ENCODE measurements at regions not wholly inside any gene's neighbourhood (a gene's known extent, or its start where the extent isn't known, plus 50 kb on each side); places are given as distances from the start of the nearest gene placed in this dataset.

DNA sequence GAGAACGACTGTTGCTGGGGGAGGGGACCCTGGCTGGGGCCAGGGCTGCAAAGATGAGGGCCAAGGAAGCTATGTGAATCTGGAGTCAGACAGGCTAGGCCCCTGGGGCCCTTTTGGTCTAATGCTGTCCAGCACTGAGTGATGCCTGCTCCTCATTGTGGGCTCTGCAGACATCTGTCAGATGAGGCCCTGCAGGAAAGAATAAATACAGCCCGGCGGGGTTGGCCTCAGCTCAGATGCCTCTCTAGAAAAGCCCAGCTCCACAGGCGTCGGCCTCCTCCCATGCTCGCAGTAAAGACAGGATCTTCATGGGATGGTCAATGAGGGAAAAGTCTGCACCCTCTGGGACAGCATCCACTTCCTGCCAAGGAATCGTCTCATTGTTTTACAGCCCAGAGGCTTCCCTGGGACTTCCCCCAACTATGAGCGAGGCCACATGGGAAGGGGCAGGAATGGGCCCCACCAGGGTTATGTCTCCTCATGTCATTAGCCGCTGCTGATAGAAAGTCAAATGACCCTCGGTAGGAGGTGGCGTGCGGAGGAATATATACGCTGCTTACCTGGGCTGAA is 125.8 kb upstream of the GLI2 start:
- H3K79me2 ChIP-seq (ENCODE audit: insufficient read depth, low read length), result no peaks in the 10 kb centered on the region
- H3K4me3 ChIP-seq (replicated peaks in 1 of 3; ENCODE audit: insufficient read depth in 1 of 3, low read depth in 2 of 3, low read length in 3 of 3), result no peak overlapping the region
- intact Hi-C loops (cut with micrococcal nuclease; ENCODE audit: unreplicated experiment), result no loop called here
- ChIA-PET CTCF (ENCODE audit: low intra/inter-chr PET ratio, low total read pairs) (no interaction called here), POLR2A (no interaction called here)
- DNase-seq (ENCODE audit: low spot score) (no peak), FAIRE-seq (no peak), ATAC-seq (no peak)
- 65% methylated on average over 7 of the region's 13 CpGs for WGBS (ENCODE audit: low lambda C conversion rate)
- no TSS peak for BruUV-seq (replicated peaks)
- peaks cover 16 to 91% of the 10 kb centered on the region in 2 experiments; a peak in 4 of 5 replicates for H3K27me3 ChIP-seq (ENCODE audit: control insufficient read depth in 1 of 2, insufficient read depth in 2 of 2, low read length in 2 of 2)
- H4K20me1 ChIP-seq (ENCODE audit: insufficient read depth, low read length), result no peaks in the 10 kb centered on the region
- no peaks in the 10 kb centered on the region for H3K36me3 ChIP-seq (replicated peaks in 1 of 2; ENCODE audit: control insufficient read depth in 1 of 2, insufficient read depth in 2 of 2, low read length in 2 of 2)
- no peak overlapping the region for H3K9ac ChIP-seq (ENCODE audit: insufficient read depth, low read depth, low read length)
- no peaks in the 10 kb centered on the region for H3K4me1 ChIP-seq (ENCODE audit: insufficient read depth, low read length)
- in situ Hi-C loops (cut with HindIII; ENCODE audit: extremely low pct_ligation_motif_present, low pct_unique_long_range_greater_than_20kb), result no loop called here
- H3K27ac ChIP-seq (ENCODE audit: extremely low read length, insufficient read depth, low read length), result no peak overlapping the region
- H3K9me3 ChIP-seq (ENCODE audit: low read length), result no peaks in the 10 kb centered on the region
- no peak for TF ChIP-seq ZNF143 (CRISPR knock-in tag; IDR thresholded peaks at IDR 0.05)
- TF ChIP-seq ZNF17 (CRISPR knock-in tag; IDR thresholded peaks at IDR 0.05), result no peak
- TF ChIP-seq SIN3B (IDR thresholded peaks at IDR 0.05; ENCODE audit: low read length), result no peak
- no peak for TF ChIP-seq KDM1A (CRISPR knock-in tag; IDR thresholded peaks at IDR 0.05)
- TF ChIP-seq, protein P1, sequence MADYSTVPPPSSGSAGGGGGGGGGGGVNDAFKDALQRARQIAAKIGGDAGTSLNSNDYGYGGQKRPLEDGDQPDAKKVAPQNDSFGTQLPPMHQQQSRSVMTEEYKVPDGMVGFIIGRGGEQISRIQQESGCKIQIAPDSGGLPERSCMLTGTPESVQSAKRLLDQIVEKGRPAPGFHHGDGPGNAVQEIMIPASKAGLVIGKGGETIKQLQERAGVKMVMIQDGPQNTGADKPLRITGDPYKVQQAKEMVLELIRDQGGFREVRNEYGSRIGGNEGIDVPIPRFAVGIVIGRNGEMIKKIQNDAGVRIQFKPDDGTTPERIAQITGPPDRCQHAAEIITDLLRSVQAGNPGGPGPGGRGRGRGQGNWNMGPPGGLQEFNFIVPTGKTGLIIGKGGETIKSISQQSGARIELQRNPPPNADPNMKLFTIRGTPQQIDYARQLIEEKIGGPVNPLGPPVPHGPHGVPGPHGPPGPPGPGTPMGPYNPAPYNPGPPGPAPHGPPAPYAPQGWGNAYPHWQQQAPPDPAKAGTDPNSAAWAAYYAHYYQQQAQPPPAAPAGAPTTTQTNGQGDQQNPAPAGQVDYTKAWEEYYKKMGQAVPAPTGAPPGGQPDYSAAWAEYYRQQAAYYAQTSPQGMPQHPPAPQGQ (CRISPR knock-in tag; IDR thresholded peaks at IDR 0.05; ENCODE audit: borderline replicate concordance), result no peak
- TF ChIP-seq SRSF4 (IDR thresholded peaks at IDR 0.05; ENCODE audit: low read depth, low read length, poor library complexity, severe bottlenecking), result no peak
- no peak for TF ChIP-seq ZNF225 (CRISPR knock-in tag; IDR thresholded peaks at IDR 0.05)
- no peak for TF ChIP-seq ATF7 (IDR thresholded peaks at IDR 0.05)
- no peak for TF ChIP-seq ATF7 (CRISPR knock-in tag; IDR thresholded peaks at IDR 0.05)
- no peak for TF ChIP-seq SP140L (CRISPR knock-in tag; IDR thresholded peaks at IDR 0.05; ENCODE audit: borderline replicate concordance)
- TF ChIP-seq ZNF121 (CRISPR knock-in tag; IDR thresholded peaks at IDR 0.05), result no peak
- no peak for TF ChIP-seq BCL6 (CRISPR knock-in tag; IDR thresholded peaks at IDR 0.05)
- no peak for TF ChIP-seq ZNF354B (CRISPR knock-in tag; IDR thresholded peaks at IDR 0.05)
- no peak for TF ChIP-seq SRSF9 (IDR thresholded peaks at IDR 0.05; ENCODE audit: borderline replicate concordance, insufficient read depth, low read depth, low read length, poor library complexity, severe bottlenecking)
- TF ChIP-seq, protein P2, sequence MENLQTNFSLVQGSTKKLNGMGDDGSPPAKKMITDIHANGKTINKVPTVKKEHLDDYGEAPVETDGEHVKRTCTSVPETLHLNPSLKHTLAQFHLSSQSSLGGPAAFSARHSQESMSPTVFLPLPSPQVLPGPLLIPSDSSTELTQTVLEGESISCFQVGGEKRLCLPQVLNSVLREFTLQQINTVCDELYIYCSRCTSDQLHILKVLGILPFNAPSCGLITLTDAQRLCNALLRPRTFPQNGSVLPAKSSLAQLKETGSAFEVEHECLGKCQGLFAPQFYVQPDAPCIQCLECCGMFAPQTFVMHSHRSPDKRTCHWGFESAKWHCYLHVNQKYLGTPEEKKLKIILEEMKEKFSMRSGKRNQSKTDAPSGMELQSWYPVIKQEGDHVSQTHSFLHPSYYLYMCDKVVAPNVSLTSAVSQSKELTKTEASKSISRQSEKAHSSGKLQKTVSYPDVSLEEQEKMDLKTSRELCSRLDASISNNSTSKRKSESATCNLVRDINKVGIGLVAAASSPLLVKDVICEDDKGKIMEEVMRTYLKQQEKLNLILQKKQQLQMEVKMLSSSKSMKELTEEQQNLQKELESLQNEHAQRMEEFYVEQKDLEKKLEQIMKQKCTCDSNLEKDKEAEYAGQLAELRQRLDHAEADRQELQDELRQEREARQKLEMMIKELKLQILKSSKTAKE (CRISPR knock-in tag; IDR thresholded peaks at IDR 0.05; ENCODE audit: borderline replicate concordance), result no peak
- TF ChIP-seq ZNF136 (CRISPR knock-in tag; IDR thresholded peaks at IDR 0.05; ENCODE audit: low read depth), result no peak
- no peak for TF ChIP-seq SATB2 (CRISPR knock-in tag; IDR thresholded peaks at IDR 0.05)
- H2AFZ ChIP-seq (ENCODE audit: low read length), result no peak overlapping the region
- no peak overlapping the region for H3K4me2 ChIP-seq (ENCODE audit: low read depth, low read length)
